CD4-positive, alpha-beta memory T cell (primary cell): ENCODE measurements at regions not wholly inside any gene's neighbourhood (a gene's known extent, or its start where the extent isn't known, plus 50 kb on each side); places are given as distances from the start of the nearest gene placed in this dataset.

Source experiments
- CTCF ChIA-PET: fragments of 350-600 bp; sonication (Branson Sonifier 250); formaldehyde crosslinking; loops from one replicate; lab custom pipeline; 2021; ENCODE audit warnings: inconsistent platforms; ENCODE audit not compliant: partially characterized antibody; lab: Charles Lee
- POLR2A ChIA-PET: fragments of 350-600 bp; sonication (Branson Sonifier 250); formaldehyde crosslinking; loops from one replicate; lab custom pipeline; 2021; ENCODE audit not compliant: partially characterized antibody; lab: Charles Lee
- DNase-seq, 5 donors: peaks; one replicate each; pipeline versions ENCODE4 v3.0.0 to v3.0.0-alpha.2; 2020 to 2022; ENCODE audit warnings: mixed read lengths in 1 of 5
- H3K27ac ChIP-seq: one replicate; pipeline ENCODE4 v1.7.0; 2013; ENCODE audit warnings: low read depth, low read length
- H3K27me3 ChIP-seq: 2 replicates; pipeline ENCODE4 v1.7.0; 2013; ENCODE audit warnings: mild to moderate bottlenecking, low read length, moderate library complexity; ENCODE audit not compliant: insufficient read depth
- H3K36me3 ChIP-seq: 2 replicates; pipeline ENCODE4 v1.7.0; 2013; ENCODE audit warnings: mild to moderate bottlenecking, low read length, moderate library complexity; ENCODE audit not compliant: insufficient read depth
- H3K4me1 ChIP-seq: 2 replicates; pipeline ENCODE4 v1.7.0; 2013; ENCODE audit warnings: mild to moderate bottlenecking, low read length, moderate library complexity; ENCODE audit not compliant: insufficient read depth
- H3K4me3 ChIP-seq, 2 donors: one replicate each; pipeline ENCODE4 v1.7.0; 2013; ENCODE audit warnings: low read length in 2 of 2, mild to moderate bottlenecking in 1 of 2
- H3K9me3 ChIP-seq, 2 donors: one replicate each; pipeline ENCODE4 v1.7.0; 2013; ENCODE audit warnings: low read length in 2 of 2, control low read depth in 1 of 2; ENCODE audit not compliant: control insufficient read depth in 1 of 2
- H3K27ac Mint-ChIP-seq, 7 donors: one replicate each; pipeline ENCODE4 v1.8.0; 2020 to 2021; ENCODE audit warnings: mixed read lengths in 7 of 7, mild to moderate bottlenecking in 6 of 7, inconsistent platforms in 3 of 7, moderate library complexity in 3 of 7
- H3K27me3 Mint-ChIP-seq, 2 donors: one replicate each; pipeline ENCODE4 v1.8.0; 2020 to 2021; ENCODE audit warnings: mixed read lengths in 2 of 2
- H3K36me3 Mint-ChIP-seq, 2 donors: one replicate each; pipeline ENCODE4 v1.8.0; 2020 to 2021; ENCODE audit warnings: mixed read lengths in 2 of 2, inconsistent platforms in 1 of 2, mild to moderate bottlenecking in 1 of 2
- H3K4me1 Mint-ChIP-seq, 4 donors: one replicate each; pipeline ENCODE4 v1.8.0; 2020 to 2021; ENCODE audit warnings: mixed read lengths in 4 of 4, mild to moderate bottlenecking in 1 of 4
- H3K4me3 Mint-ChIP-seq, 8 donors: one replicate each; pipeline ENCODE4 v1.8.0; 2020 to 2021; ENCODE audit warnings: mixed read lengths in 8 of 8, mild to moderate bottlenecking in 7 of 8, moderate library complexity in 6 of 8, inconsistent platforms in 3 of 8
- H3K9me3 Mint-ChIP-seq, 8 donors: one replicate each; pipeline ENCODE4 v1.8.0; 2020 to 2021; ENCODE audit warnings: mixed read lengths in 8 of 8, mild to moderate bottlenecking in 5 of 8, inconsistent platforms in 3 of 8, moderate library complexity in 1 of 8
- intact Hi-C: fragments of 100-400 bp; cut with micrococcal nuclease; formaldehyde crosslinking; loops from one replicate; pipeline ENCODE4 v1.15.1; 2023

DNA sequence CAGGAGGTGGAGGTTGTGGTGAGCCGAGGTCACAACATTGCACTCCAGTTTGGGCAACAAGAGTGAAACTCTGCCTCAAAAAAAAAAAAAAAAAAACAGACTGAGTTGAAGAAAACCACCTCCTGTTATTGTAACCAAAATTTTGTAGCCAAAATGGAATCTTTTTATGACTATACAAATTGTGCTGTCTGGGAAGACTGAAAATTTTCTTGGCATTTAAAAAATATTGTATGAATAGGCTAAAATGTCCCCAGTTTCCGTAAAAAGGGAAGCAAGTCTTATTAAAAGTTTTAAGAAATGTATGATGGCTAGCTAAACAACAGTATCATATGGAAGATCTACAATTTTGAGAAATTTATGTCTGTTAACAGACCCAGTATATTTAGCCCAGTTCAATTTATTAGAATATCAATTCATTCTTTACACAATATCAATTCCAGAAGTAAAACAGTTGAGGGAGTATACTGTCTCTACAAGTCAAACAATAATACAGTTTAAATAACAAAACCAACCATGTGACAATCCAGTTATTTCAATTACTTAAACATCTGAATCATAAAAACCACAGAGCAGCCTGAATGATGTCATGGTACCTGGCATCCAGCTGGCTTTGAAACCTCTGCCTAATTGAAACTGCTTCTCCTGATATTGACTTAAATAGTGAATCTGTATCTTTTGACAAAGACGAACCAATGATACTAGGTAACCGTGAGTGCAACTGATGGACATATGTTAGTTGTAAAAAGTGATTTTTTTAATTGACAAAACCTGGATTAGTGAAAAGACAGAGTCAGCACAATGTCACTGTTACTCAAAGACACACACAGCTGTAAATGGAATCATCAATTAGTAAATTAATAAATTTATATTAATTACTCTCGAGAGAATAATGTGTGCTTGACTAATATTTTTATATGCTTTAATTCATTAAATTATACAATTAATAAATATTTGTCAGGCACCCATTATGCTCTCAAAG is 166.6 kb upstream of the MARCKS start:
- H3K36me3 Mint-ChIP-seq, result no peaks in the 10 kb centered on the region
- ChIA-PET POLR2A (no interaction called here), CTCF (no interaction called here)
- H3K27me3 Mint-ChIP-seq, result no peaks in the 10 kb centered on the region
- H3K4me3 Mint-ChIP-seq, result no peak overlapping the region
- no peaks in the 10 kb centered on the region for H3K4me1 Mint-ChIP-seq
- H3K4me1 ChIP-seq, result no peaks in the 10 kb centered on the region
- no peak overlapping the region for H3K27ac Mint-ChIP-seq
- H3K9me3 ChIP-seq, result no peaks in the 10 kb centered on the region
- intact Hi-C loops, result no loop called here
- H3K4me3 ChIP-seq, result no peak overlapping the region
- no peak for DNase-seq
- no peaks in the 10 kb centered on the region for H3K27me3 ChIP-seq
- H3K27ac ChIP-seq, result no peak overlapping the region
- H3K9me3 Mint-ChIP-seq, result peaks cover 0 to 3% (median 0%) of the 10 kb centered on the region in 8 donors
- no peaks in the 10 kb centered on the region for H3K36me3 ChIP-seq

DNA sequence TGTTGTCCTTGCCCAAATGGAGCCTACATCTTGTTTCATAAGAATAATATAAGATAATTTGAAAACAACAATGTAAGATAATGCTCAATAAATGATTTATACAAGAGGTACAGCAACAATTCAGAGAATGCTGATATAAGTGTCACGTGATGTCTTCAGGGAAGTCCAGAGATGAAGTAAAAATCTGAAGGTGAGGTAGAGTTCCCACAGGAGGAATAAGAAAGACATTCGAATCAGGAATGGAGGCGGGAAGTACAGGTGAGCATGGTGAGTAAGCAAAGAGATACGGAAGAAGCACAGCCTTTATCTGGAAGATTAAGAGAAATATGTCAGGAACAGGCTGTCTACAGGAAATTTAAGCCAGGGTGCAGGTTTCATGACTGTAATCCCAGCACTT is 165.9 kb upstream of the MARCKS start:
- Mint-ChIP-seq H3K9me3 (peaks cover 0 to 3% (median 0%) of the 10 kb centered on the region in 8 donors), H3K4me1 (no peaks in the 10 kb centered on the region), H3K27me3 (no peaks in the 10 kb centered on the region), H3K4me3 (peak overlapping the region in 1 of 8 donors; percentile 26), H3K36me3 (no peaks in the 10 kb centered on the region), H3K27ac (no peak overlapping the region)
- no peak for DNase-seq
- Histone ChIP-seq H3K27me3 (no peaks in the 10 kb centered on the region), H3K36me3 (no peaks in the 10 kb centered on the region), H3K4me3 (no peak overlapping the region), H3K4me1 (no peaks in the 10 kb centered on the region), H3K9me3 (no peaks in the 10 kb centered on the region), H3K27ac (no peak overlapping the region)
- intact Hi-C loops, result no loop called here
- POLR2A ChIA-PET, result no interaction called here
- CTCF ChIA-PET, result no interaction called here

GRCh38 chr6:113693851-113694250 is 163.3 kb upstream of the MARCKS start:
- Mint-ChIP-seq H3K27ac (no peak overlapping the region), H3K4me1 (no peaks in the 10 kb centered on the region), H3K4me3 (no peak overlapping the region), H3K36me3 (no peaks in the 10 kb centered on the region), H3K27me3 (no peaks in the 10 kb centered on the region), H3K9me3 (peaks cover 0 to 3% (median 0%) of the 10 kb centered on the region in 8 donors)
- H3K4me1 ChIP-seq, result no peaks in the 10 kb centered on the region
- DNase-seq, result no peak
- H3K9me3 ChIP-seq, result no peaks in the 10 kb centered on the region
- no peaks in the 10 kb centered on the region for H3K27me3 ChIP-seq
- no peaks in the 10 kb centered on the region for H3K36me3 ChIP-seq
- CTCF ChIA-PET, result no interaction called here
- intact Hi-C loops, result no loop called here
- H3K27ac ChIP-seq, result no peak overlapping the region
- no peak overlapping the region for H3K4me3 ChIP-seq
- POLR2A ChIA-PET, result no interaction called here

- Mint-ChIP-seq H3K4me1 (no peaks in the 10 kb centered on the region), H3K9me3 (peaks cover 0 to 3% (median 0%) of the 10 kb centered on the region in 8 donors), H3K36me3 (no peaks in the 10 kb centered on the region), H3K27me3 (no peaks in the 10 kb centered on the region), H3K27ac (no peak overlapping the region), H3K4me3 (no peak overlapping the region)
- ChIA-PET CTCF (no interaction called here), POLR2A (no interaction called here)
- Histone ChIP-seq H3K27ac (no peak overlapping the region), H3K9me3 (no peaks in the 10 kb centered on the region), H3K4me1 (no peaks in the 10 kb centered on the region), H3K36me3 (no peaks in the 10 kb centered on the region), H3K27me3 (no peaks in the 10 kb centered on the region), H3K4me3 (no peak overlapping the region)
- intact Hi-C loops, result no loop called here
- DNase-seq, result no peak
Observed at GRCh38 chr6:113694278-113695077, 162.7 kb upstream of the MARCKS start.

DNA sequence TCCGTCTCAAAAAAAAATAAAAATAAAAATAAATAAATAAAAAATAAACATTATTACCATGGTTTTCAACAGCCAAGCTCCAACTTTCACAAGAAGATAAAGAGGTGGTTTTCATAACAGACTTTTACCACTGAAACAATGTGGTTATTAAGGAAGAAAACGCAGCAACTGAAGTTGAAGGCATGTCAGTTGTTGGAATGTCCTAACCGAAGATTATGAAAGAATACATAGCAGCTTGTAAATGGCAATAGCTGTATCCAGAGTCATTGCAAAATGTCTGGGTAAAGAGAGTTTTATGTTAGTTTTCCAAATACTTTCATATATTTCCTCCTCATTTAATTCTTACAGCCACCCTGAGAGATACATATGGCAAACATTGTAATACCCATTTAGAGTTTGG is 161.6 kb upstream of the MARCKS start:
- intact Hi-C loops, result no loop called here
- no peaks in the 10 kb centered on the region for H3K27me3 ChIP-seq
- no peak overlapping the region for H3K4me3 Mint-ChIP-seq
- no peaks in the 10 kb centered on the region for H3K36me3 Mint-ChIP-seq
- CTCF ChIA-PET, result no interaction called here
- no peak for DNase-seq
- no peak overlapping the region for H3K27ac Mint-ChIP-seq
- H3K27ac ChIP-seq, result no peak overlapping the region
- H3K4me1 Mint-ChIP-seq, result no peaks in the 10 kb centered on the region
- peaks cover 0 to 3% (median 0%) of the 10 kb centered on the region in 8 donors for H3K9me3 Mint-ChIP-seq
- H3K4me3 ChIP-seq, result no peak overlapping the region
- no peaks in the 10 kb centered on the region for H3K4me1 ChIP-seq
- no peaks in the 10 kb centered on the region for H3K27me3 Mint-ChIP-seq
- H3K9me3 ChIP-seq, result no peaks in the 10 kb centered on the region
- POLR2A ChIA-PET, result no interaction called here
- no peaks in the 10 kb centered on the region for H3K36me3 ChIP-seq

DNA sequence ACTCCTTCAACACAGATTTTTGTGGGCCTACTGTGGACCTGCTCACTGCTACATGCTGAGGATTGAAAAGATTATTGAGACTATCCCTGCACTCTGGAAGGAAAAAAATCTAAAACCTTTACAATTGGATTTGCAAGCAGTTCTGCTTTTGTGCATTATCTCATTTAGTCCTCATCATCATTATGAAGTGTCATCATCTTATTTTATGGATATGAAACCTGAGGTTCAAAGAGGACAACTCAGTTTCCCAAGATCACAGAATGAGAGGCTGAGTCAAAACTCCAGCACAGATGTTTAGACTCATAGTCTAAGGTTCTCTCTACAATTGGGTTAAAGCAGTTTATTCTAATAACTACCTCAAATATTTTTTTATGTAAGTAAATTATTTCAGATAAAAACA is 160.2 kb upstream of the MARCKS start:
- Mint-ChIP-seq H3K4me1 (no peaks in the 10 kb centered on the region), H3K36me3 (no peaks in the 10 kb centered on the region), H3K27ac (no peak overlapping the region), H3K9me3 (peaks cover 0 to 3% (median 0%) of the 10 kb centered on the region in 8 donors), H3K4me3 (no peak overlapping the region), H3K27me3 (no peaks in the 10 kb centered on the region)
- POLR2A ChIA-PET, result no interaction called here
- CTCF ChIA-PET, result no interaction called here
- H3K4me1 ChIP-seq, result no peaks in the 10 kb centered on the region
- no peaks in the 10 kb centered on the region for H3K36me3 ChIP-seq
- intact Hi-C loops, result no loop called here
- H3K9me3 ChIP-seq, result no peaks in the 10 kb centered on the region
- no peaks in the 10 kb centered on the region for H3K27me3 ChIP-seq
- no peak for DNase-seq
- H3K27ac ChIP-seq, result no peak overlapping the region
- no peak overlapping the region for H3K4me3 ChIP-seq

- POLR2A ChIA-PET, result no interaction called here
Observed at GRCh38 chr6:113697632-113698410, 159.3 kb upstream of the MARCKS start.

More at GRCh38 chr6:113697632-113698410, 159.3 kb upstream of the MARCKS start:
- Mint-ChIP-seq H3K36me3 (no peaks in the 10 kb centered on the region), H3K27me3 (no peaks in the 10 kb centered on the region), H3K27ac (no peak overlapping the region), H3K9me3 (peaks cover 0 to 3% (median 0%) of the 10 kb centered on the region in 8 donors), H3K4me3 (no peak overlapping the region), H3K4me1 (no peaks in the 10 kb centered on the region)
- Histone ChIP-seq H3K27me3 (no peaks in the 10 kb centered on the region), H3K36me3 (no peaks in the 10 kb centered on the region), H3K27ac (no peak overlapping the region), H3K9me3 (no peaks in the 10 kb centered on the region), H3K4me1 (no peaks in the 10 kb centered on the region), H3K4me3 (no peak overlapping the region)
- intact Hi-C loops, result no loop called here
- CTCF ChIA-PET, result no interaction called here
- DNase-seq, result no peak
